Suppressor macrophage treated with lipopolysaccharide for 1 hour (primary cell): ENCODE measurements at regions not wholly inside any gene's neighbourhood (a gene's known extent, or its start where the extent isn't known, plus 50 kb on each side); places are given as distances from the start of the nearest gene placed in this dataset.

Experiments used
- DNase-seq, 3 donors: peaks; one replicate each; pipeline ENCODE4 v3.0.0-alpha.2; 2020 to 2022

GRCh38 chr15:61621865-61622264 lies 392.8 kb upstream of the RORA start:
- no peak for DNase-seq

GRCh38 chr15:61621146-61621545 lies 392.0 kb upstream of the RORA start:
- DNase-seq, result no peak

- DNase-seq, result no peak
Measured at GRCh38 chr15:61620151-61620550, 391.0 kb upstream of the RORA start.

GRCh38 chr15:61613729-61614128 lies 384.6 kb upstream of the RORA start:
- no peak for DNase-seq

DNA sequence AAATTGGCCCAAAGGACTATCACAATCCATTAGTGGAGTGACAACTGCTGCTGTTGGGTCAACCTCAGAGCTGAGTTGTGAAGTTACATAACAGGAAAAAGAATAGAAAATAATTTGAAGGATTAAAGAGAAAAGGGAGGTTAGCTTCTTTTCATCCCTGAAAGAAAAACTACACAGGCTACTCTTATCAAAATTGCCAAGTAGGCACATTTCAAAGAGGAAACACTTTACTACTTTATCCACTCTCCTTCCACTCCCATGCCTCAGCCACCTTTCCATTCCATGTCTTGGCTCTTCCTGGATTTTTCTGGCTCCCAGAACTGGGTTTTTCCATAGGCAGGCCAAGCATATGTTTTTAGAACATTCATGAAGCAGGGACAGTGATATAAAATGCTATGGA lies 384.0 kb upstream of the RORA start:
- DNase-seq, result no peak

DNA sequence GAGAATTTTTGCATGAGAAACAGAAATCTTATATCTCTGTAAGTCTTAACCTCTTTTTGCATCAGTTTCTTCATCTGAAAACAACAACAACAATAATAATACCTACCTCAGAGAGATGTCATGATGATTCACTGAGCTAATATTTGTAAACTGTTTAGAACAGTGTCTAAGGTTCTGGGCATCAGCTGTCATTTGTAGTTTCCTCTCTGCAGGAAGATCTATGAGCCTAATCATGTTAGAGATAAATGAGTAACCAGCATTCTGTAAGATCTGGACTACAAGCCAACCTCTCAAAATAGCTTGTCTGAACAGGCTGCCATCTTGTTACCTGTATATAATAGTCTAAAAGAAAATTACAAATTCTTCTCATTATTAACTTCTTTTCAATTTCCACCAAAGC lies 383.0 kb upstream of the RORA start:
- DNase-seq, result no peak

DNA sequence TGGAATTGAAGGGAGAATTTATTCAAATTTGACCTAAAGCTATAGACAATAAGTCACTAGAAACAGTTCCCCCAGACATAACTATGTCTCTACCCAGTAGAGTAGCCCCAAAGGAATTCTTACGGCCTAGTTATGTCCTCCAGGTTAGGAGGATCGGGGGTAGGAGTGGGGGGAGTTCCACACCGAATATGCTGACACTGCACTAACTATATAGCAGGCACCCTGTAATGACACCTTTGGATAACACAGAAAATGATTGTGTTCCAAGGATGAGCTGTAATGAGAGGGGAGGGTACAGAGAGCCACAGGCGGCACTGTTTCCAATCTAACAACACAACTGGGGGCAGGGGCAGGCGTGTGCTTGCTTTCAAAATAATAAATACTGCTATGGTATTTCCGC lies 376.2 kb upstream of the RORA start:
- no peak for DNase-seq

GRCh38 chr15:61598655-61599054 lies 369.6 kb upstream of the RORA start:
- no peak for DNase-seq

- DNase-seq, result no peak
Measured at GRCh38 chr15:61584410-61584809, 355.3 kb upstream of the RORA start.

DNA sequence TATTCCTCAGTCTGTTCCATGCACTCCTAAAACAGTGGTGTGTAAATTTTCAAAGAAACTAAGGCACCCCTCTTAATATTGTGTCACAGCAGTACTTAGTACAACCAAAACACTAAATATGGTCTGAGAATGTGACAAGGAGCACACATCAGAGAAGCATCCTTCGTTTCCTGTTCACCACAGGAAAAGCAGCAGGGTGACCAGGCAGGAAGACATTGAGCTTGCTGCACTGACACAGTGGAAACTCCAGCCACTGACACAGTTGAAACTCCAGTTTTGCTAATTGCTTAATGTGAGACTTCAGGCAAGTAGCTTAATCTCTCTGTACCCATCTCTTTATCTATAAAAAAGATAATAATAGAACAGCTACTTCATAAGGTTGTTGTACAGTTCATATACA lies 353.0 kb upstream of the RORA start:
- no peak for DNase-seq

- no peak for DNase-seq
Measured at GRCh38 chr15:61575597-61575996, 346.5 kb upstream of the RORA start.

DNA sequence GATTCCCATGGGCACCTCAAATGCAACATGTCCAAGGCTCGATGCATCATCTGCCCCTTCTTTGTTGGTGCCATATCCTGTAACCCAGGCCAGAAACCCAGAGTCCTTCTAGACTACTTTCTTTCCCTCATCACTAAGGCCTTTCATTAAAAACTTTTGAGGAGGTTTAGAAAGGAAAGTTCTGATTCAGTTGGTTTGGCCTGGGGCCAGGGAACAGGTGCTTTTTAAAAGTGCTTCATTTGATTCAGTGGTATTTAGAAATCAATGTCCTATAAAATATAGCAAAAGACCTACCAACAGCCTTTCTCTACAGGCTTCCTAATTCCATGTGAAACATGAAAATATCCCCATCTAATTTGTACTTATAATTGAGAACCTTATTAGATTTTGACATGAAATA lies 341.9 kb upstream of the RORA start:
- no peak for DNase-seq

GRCh38 chr15:61564785-61565184 lies 335.7 kb upstream of the RORA start:
- DNase-seq, result no peak

- no peak for DNase-seq
Measured at GRCh38 chr15:61558172-61559136, 329.4 kb upstream of the RORA start.

GRCh38 chr15:61556037-61556648 lies 327.0 kb upstream of the RORA start:
- DNase-seq, result no peak

DNA sequence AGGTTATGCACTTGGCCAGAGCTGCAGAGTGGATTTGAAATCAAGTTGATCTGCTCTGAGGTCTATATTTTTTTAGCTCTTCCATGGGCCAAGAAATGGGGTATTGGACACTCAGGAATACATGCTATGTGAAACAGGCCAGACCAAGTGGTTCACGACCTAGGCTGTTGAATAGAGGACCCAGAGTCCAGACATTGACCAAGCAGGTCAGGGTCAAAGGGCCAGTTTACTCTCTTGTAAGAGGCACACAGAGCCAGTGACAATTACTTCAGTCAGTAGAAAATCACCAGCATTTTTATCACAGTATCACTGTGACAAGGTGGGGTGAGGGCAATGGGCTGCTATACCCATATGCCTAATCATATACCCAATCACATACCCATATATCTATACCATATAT lies 320.6 kb upstream of the RORA start:
- no peak for DNase-seq

- no peak for DNase-seq
Measured at GRCh38 chr15:61545763-61546162, 316.7 kb upstream of the RORA start.

DNA sequence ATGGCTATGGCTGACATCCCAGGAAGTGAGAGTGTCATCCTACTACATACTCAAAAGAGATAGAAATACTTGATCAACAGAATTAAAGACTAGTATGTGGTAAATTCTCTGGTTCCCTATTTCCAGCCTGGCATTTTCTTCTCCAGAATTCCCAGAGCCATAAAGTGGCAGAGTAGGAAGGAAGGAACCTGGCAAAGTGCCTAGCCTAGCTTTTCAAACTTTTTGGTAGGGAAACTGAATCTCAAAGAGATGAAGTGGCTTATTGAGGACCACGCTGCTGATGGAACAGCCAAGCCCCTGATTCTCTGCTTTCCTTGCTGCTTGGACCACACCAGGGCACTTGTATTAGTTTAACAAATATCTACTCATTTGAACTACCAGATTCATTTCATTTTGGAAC lies 312.4 kb upstream of the RORA start:
- no peak for DNase-seq

- DNase-seq, result no peak
Measured at GRCh38 chr15:61537337-61537736, 308.2 kb upstream of the RORA start.

DNA sequence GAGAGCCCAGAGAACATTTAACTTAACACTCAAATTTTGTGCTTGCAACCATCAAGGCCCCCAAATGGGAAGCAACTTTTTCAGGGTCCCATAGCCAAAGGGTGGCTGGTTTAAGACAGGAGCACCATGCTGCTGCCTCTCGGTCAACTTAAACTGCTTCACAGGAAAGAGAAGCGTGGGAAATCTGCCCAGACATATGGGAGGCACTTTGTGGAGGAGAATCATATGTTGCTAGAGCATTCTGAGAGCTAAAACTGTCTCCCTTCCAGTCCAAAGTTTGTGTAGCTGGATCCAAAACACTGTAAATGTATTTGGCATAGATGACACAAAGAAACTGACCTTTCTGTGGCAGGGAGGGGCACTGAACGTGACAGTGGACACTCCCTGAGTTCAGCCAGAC lies 305.9 kb upstream of the RORA start:
- DNase-seq, result no peak

GRCh38 chr15:61530769-61531168 lies 301.7 kb upstream of the RORA start:
- no peak for DNase-seq

GRCh38 chr15:61528581-61528910 lies 299.4 kb upstream of the RORA start:
- DNase-seq, result no peak

DNA sequence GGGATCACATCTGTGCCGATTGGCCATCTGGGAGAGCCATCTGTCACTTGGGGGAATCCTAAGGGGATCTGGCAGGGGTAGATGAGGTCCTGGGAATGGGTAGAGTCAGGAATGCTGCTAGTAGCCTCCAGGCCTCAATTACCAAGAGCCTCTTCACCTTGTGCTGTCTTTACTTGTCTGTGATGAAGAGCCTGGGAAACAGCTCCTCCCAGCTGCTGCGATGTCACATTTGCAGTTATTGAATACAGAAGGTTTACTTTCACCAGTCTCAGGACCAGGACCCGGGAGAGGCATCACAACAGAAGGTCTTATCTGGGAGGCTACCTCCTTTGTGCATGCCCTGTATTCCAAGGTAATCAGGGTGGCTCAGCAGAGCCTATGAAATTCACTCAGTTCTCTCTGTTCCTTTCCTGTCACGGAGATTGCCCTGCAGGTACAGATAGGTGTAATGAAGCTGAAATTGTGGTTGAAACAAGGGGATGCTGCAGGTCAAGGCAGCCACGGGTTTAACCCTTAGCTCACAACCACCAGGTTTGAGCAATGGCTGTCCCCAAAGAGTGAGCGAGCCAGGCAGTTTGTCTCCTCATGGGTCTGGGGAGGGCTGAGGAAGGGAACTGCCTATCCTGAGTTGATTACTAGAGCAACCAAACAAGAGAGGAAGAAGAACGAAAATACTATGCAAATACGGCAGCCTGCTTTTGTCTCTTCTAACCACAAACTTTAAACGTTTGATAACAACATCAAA lies 298.9 kb upstream of the RORA start:
- DNase-seq, result no peak

DNA sequence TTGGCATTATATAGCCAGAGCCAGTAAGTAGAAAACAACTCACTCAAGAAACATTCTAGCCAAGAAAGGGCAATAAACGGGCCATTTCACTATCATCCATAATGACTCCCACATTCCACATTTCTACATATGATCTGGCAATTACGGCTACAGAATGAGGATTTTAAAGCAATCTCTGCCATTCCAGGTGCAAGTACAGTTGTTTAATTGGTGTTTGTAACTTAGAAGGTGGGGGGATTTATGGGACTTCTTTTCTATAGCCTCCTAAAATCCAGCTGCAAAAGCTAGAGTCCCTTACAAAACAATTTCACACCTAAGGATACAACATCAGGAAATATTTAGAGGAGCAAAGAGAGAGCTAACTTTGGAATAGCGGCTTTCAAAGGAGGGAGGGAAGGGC lies 295.4 kb upstream of the RORA start:
- no peak for DNase-seq
